22Rv1 (cell line): ENCODE measurements at regions not wholly inside any gene's neighbourhood (a gene's known extent, or its start where the extent isn't known, plus 50 kb on each side); places are given as distances from the start of the nearest gene placed in this dataset.
"Not testable (repeated sequence)": the region's sequence is repeated elsewhere in the genome, so short reads cannot be mapped to it uniquely, and the experiment has no call there.

Experiments used
- H3K27ac ChIP-seq: fragments of 450-650 bp; 2 replicates; pipeline ENCODE4 v1.5.1; 2017
- CTCF ChIP-seq: fragments of 450-650 bp; IDR thresholded peaks from 2 replicates; pipeline ENCODE4 v1.5.1; 2017; ENCODE audit warnings: mild to moderate bottlenecking
- ZFX ChIP-seq: fragments of 450-650 bp; IDR thresholded peaks from 2 replicates; pipeline ENCODE4 v1.6.1; 2017; ENCODE audit warnings: antibody characterized with exemption, borderline replicate concordance

GRCh38 chr3:107465064-107465631 is 57.6 kb upstream of the BBX start:
- no peak for TF ChIP-seq CTCF
- no peak for TF ChIP-seq ZFX
- H3K27ac ChIP-seq: no peak overlapping the region

GRCh38 chr3:107468782-107469181 is 54.0 kb upstream of the BBX start:
- no peak overlapping the region for H3K27ac ChIP-seq
- TF ChIP-seq ZFX: no peak
- no peak for TF ChIP-seq CTCF

GRCh38 chr3:107470496-107470895 is 52.3 kb upstream of the BBX start:
- H3K27ac ChIP-seq: not testable (repeated sequence)
